Prostate gland (tissue), 2 donors: ENCODE measurements at regions not wholly inside any gene's neighbourhood (a gene's known extent, or its start where the extent isn't known, plus 50 kb on each side); places are given as distances from the start of the nearest gene placed in this dataset.

Experiments used
- CTCF ChIP-seq, 4 experiments: fragments of 200-600 bp in 2 of 4; fragments of 450-650 bp in 2 of 4; sonication (generic) in 2 of 4; IDR thresholded peaks; 1 replicate in 3 of 4; 2 replicates in 1 of 4; pipeline ENCODE4 v1.5.1; 2016 to 2019; ENCODE audit warnings: antibody characterized with exemption in 4 of 4, mild to moderate bottlenecking in 2 of 4, moderate library complexity in 2 of 4
- POLR2A ChIP-seq: fragments of 450-650 bp; IDR thresholded peaks from one replicate; pipeline ENCODE4 v1.6.1; 2016; ENCODE audit warnings: antibody characterized with exemption, mild to moderate bottlenecking

DNA sequence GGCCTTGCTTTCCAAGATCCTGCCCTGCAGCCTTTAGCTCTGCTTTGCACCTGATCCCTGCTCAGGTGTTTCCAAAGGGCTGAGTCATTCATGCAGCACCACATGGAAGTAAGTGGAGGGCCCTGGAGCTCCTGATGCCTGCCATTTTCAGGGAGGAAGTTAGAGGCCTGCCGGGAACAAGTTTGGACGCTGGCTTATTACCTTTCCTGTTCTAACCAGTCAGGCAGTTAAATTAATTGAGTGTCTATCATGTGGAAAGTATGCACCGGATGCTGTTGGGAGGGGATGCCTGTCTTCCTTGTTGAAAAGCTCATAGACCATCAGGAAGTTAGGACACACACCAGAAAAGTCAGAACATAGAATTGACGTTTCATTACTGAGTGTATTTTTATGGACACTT lies 73.7 kb upstream of the PLET1 start:
- TF ChIP-seq CTCF (IDR thresholded peaks at IDR 0.05) = no peak
- TF ChIP-seq POLR2A = no peak
